NOMO-1 treated with DMSO at 0.1 percent for 48 hours (cell line): ENCODE measurements at regions not wholly inside any gene's neighbourhood (a gene's known extent, or its start where the extent isn't known, plus 50 kb on each side); places are given as distances from the start of the nearest gene placed in this dataset.
"Not testable (repeated sequence)": the region's sequence is repeated elsewhere in the genome, so short reads cannot be mapped to it uniquely, and the experiment has no call there.

Experiments used
- DNase-seq: peaks from one replicate; lab custom pipeline; 2025; ENCODE audit not compliant: unreplicated experiment; lab: John Stamatoyannopoulos, UW

DNA sequence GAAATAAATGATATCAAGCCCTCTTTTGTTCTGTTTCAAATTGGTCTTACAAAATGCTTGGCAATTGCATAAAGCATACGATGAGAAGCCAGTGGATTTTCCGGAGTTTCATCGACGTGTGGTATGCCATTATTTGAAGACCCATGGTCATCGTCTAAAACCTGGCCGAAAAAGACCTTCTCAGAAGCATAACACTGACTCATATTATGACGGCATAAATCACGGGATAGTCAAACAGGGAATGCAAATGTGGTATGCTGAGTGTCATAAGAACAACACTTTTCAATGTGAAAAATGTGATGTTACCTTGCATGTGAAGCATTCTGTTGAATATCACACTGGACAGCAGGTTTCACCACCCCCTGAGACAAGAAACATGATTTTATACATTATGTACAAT is 695.2 kb downstream of the GRXCR1 start:
- no peak for DNase-seq

- DNase-seq, result no peak
Observed at GRCh38 chr4:43607400-43607799, 714.9 kb downstream of the GRXCR1 start.

DNA sequence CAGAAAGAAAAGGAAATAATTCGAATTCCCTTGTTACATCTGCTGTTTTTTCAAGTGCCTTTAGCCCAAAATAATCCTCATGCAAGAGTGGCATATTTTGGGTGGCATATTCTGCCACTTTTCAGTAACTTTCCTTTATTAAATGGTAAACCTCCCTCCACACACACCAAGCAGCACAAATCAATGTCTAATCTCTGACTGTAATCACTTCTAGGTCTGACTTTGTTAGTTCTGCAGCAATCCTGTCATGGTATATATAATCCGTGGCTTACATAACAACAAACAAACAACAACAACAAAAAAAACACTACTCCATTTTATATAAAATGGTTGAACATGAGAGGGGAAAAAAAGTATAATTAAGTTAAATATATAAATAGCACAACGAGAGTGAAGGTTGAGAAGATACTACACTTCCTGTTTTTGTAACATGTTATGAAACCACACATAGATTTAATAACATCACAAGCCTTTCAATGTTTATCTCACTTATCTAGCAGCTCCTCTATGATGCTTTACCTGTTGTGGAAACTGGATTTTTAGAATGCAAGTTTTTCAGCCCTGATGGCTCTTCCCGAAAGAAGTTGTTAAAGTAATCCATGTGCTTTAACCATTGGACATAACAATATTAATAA is 715.4 kb downstream of the GRXCR1 start:
- no peak for DNase-seq

DNA sequence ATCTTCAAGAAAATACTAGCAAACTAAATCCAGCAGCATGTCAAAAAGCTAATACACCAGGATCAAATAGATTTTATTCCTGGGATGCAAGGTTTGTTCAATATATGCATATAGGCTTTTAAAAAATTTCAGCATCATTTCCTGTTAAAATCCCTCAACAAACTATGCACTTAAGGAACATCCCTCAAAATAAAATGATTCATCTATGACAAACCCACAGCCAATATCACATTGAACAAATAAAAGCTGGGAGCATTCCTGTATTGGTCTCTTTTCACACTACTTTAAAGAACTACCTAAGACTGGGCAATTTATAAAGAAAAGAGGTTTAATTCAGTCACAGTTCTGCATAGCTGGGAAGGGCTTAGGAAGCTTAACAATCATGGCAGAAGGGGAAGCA is 726.7 kb downstream of the GRXCR1 start:
- DNase-seq, result no peak

GRCh38 chr4:43637893-43638292 is 745.4 kb downstream of the GRXCR1 start:
- DNase-seq, result not testable (repeated sequence)

DNA sequence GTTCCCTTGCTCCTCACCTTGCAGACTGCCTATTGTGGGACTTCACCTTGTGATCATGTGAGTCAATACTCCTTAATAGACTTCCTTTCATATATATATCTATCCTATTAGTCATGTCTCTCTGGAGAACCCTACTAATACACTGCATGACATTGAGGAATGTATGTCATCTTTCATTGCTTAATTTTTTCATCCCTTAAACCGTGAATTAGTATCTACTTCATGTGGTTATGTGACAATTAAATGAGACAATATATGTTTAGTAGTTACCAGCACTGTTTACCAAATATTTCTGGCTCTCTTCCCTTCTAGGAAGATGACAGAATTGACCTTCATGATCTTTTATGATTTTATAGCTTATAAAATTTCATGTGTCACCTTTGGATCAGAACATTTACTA is 759.5 kb downstream of the GRXCR1 start:
- DNase-seq, result no peak

GRCh38 chr4:43659547-43659946 is 767.0 kb downstream of the GRXCR1 start:
- not testable (repeated sequence) for DNase-seq

DNA sequence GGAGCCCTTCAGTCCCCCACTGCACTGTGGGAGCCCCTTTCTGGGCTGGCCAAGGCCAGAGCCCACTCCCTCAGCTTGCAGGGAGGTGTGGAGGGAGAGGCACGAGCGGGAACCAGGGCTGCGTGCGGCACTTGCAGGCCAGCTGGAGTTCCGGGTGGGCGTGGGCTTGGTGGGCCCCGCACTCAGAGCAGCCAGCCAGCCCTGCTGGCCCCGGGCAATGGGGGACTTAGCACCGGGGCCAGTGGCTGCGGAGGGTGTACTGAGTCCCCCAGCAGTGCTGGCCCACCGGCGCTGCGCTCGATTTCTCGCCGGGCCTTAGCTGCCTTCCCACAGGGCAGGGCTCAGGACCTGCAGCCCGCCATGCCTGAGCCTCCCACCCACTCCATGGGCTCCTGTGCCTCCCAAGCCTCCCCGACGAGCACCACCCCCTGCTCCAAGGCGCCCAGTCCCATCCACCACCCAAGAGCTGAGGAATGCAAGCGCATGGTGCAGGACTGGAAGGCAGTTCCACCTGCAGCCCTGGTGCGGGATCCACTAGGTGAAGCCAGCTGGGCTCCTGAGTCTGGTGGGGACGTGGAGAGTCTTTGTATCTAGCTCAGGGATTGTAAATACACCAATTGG is 776.2 kb downstream of the KCTD8 start:
- not testable (repeated sequence) for DNase-seq

GRCh38 chr4:43680421-43680820 is 768.2 kb downstream of the KCTD8 start:
- no peak for DNase-seq

DNA sequence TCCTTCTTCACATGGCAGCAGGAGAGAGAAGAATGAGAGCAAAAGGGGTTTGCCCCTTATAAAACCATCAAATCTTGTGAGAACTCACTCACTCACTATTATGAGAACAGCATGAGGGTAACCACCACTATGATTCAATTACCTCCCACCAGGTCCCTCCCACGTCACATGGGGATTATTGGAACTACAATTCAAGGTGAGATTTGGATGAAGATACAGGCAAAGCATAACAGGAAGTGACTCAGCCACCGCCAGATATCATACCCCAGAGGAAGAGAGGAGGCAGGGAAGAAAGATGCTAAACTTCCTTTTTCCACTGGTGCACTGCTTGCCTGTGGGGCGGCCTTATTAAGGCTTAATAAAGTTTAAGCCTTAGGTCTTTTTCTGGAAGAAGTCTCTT is 766.1 kb downstream of the KCTD8 start:
- no peak for DNase-seq

DNA sequence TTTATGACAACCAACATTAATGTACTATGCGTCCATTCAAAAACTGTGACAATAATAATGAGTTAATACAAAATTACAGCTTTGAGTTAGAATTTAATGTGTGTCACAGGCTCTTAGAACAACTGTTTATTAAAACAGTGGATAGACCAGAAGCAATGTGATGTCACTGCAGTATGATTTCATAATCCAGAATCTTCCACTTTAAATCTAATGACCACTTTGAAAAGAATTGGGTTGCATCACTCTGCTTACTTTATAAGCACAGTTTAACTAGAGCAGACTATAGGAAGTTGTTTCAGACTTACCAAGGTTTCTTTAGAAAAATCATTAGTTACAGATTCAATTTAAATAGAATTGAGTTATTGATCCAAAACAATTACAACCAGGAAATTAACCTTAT is 758.5 kb downstream of the KCTD8 start:
- no peak for DNase-seq

GRCh38 chr4:43693876-43694275 is 754.7 kb downstream of the KCTD8 start:
- DNase-seq, result no peak

DNA sequence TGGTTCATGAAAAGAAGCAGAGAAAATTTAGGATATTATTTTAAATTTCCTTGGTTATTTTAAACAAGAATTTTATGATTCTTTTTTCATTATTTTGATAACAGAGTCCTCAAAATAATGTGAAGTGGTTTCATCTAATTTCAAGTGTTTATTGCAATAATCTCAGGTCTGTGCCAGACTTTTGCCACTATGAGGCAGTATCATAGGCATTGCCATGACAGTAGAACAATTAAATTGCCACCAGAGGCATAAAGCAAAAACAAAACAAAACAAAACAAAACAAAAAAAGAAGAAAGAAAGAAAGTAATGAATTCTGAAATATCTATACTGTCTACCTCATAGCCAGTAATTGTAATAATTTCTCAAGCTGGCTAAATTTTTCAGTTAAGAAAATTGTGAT is 739.2 kb downstream of the KCTD8 start:
- no peak for DNase-seq

GRCh38 chr4:43716721-43717395 is 731.8 kb downstream of the KCTD8 start:
- DNase-seq, result no peak

- DNase-seq, result no peak
Observed at GRCh38 chr4:43718369-43718768, 730.2 kb downstream of the KCTD8 start.

- no peak for DNase-seq
Observed at GRCh38 chr4:43732829-43733426, 715.7 kb downstream of the KCTD8 start.

- no peak for DNase-seq
Observed at GRCh38 chr4:43742083-43742482, 706.5 kb downstream of the KCTD8 start.

DNA sequence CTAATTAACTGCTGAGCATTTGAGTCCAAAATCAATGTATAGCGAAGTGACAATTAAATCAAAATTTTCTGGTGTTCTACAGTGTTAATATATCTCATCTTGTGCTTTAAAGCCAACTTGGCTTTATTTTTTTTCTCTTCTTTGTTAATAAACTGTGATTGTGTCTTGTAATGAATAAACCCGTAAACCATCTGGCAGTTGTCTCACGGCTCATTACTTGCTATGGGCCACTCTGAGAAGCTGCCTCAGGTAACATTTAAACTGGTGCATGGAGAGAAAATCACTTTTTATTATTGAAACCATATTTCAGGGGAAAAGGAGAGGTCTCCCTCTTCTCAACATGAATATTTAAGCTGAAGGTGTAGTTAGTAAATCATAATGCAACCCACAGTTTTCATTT is 694.0 kb downstream of the KCTD8 start:
- DNase-seq, result no peak

GRCh38 chr4:43757147-43757546 is 691.5 kb downstream of the KCTD8 start:
- DNase-seq, result no peak

DNA sequence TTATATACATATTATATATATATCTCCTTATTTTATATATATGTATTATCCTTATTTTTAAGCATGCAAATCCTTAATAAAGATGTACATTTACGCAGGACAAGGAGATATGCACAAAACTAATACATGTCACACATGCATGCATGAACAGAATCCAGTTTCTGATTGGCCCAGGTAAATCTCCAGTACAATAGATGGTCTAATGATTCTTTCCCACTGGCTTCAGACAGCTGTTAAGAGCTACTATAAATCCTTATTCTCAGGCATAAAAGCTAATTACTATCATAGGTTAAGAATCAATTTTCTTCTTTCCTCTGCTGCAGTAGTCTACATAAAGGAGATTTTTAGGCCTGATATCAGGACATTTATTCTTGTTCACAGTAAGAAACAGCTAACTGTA is 689.8 kb downstream of the KCTD8 start:
- DNase-seq, result no peak

GRCh38 chr4:43763029-43763610 is 685.5 kb downstream of the KCTD8 start:
- no peak for DNase-seq

GRCh38 chr4:43765514-43765913 is 683.1 kb downstream of the KCTD8 start:
- no peak for DNase-seq
